ENCODE measurements at regions not wholly inside any gene's neighbourhood (a gene's known extent, or its start where the extent isn't known, plus 50 kb on each side); places are given as distances from the start of the nearest gene placed in this dataset.

DNA sequence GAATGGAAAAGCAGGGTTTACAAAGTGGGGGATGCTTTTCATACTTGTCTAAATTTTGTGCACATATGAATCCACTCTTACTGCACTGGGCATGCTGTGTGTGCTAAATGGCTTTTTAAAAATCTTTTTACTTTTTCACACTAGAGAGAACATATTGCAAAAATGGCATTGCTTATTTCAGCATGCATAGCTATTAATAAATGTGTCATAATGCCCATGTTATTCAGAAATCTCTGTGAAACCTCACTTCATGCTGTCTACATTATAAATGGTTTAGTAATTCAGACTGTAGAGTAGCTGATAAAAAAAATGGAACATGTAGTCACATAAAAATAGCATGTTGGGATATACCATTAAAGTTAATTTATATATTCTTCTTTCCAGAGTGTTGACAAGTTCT is 593.8 kb downstream of the RPL10L start:
- TF ChIP-seq CTCF (IDR thresholded peaks at IDR 0.05) (no peak), EP300 (IDR thresholded peaks at IDR 0.05) (no peak), POLR2A (IDR thresholded peaks at IDR 0.05) (no peak)

All from ovary (tissue), 3 donors.